Heart left ventricle (tissue), 13 donors: ENCODE measurements at regions not wholly inside any gene's neighbourhood (a gene's known extent, or its start where the extent isn't known, plus 50 kb on each side); places are given as distances from the start of the nearest gene placed in this dataset.

ENCODE experiments used
- POLR2A ChIP-seq, 2 donors: fragments of 450-650 bp; IDR thresholded peaks; one replicate each; pipeline ENCODE4 v1.6.1; 2017; ENCODE audit warnings: antibody characterized with exemption in 2 of 2, mild to moderate bottlenecking in 2 of 2, moderate library complexity in 2 of 2
- TF ChIP-seq, protein P1 (sequence below), 12 donors: fragments of 200-600 bp; sonication (generic) in 4 of 12; IDR thresholded peaks; one replicate each; pipeline versions ENCODE4 v1.5.0 to v1.8.0; 2018 to 2022; ENCODE audit warnings: antibody characterized with exemption in 12 of 12, mild to moderate bottlenecking in 5 of 12
- donor health status: ischemic (EF 13 %, LVEDD 7.1; RV severe dilation, severe dysfunction).
- donor health status: DM: no; HTN: yes; CAD: no.
- donor health status: DM: no; HTN: no; CAD: no.
- donor health status: ischemic (EF 25% LVEDD 6.9; RV normal size, moderate dysfunction).
- donor health status: ischemic (EF 25% LVEDD 5.7; RV mildly dilated, moderate dysfunction).
- donor health status: ischemic (EF 35%, LVEDD 5.7; RV mildly dilated, moderate dysfunction).
- donor health status: nonischemic (EF 11% LVEDD 7.7; RV severe dilation, severe dysfunction).
- donor health status: DM: yes; HTN: yes; CAD: no.
- donor health status: PGD.
- donor health status: ischemic (EF 29% LVEDD 5.4; RV normal size, mild dysfunction).
- donor health status: nonischemic (EF 23%, LVEDD 6.1; RV moderate dilation, normal function).

DNA sequence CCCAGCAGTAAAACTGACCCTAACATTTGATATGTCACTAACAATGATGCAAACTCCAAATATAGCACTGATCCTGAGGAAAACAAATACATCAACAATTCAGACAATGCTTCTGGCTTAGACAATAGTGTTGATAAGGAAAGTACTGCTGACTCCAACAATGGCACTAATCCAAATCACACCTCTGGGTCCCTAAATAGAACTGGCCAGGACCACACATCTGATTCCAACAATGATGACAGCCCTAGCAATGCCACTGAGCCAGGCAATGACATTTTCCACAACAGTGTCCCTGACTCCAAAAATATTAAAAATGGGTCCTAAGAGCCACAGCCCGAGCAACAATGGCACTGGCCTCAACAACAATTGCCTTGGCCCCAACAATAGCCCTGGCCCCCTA lies 243.1 kb upstream of the APOOL start:
- TF ChIP-seq, protein P1, sequence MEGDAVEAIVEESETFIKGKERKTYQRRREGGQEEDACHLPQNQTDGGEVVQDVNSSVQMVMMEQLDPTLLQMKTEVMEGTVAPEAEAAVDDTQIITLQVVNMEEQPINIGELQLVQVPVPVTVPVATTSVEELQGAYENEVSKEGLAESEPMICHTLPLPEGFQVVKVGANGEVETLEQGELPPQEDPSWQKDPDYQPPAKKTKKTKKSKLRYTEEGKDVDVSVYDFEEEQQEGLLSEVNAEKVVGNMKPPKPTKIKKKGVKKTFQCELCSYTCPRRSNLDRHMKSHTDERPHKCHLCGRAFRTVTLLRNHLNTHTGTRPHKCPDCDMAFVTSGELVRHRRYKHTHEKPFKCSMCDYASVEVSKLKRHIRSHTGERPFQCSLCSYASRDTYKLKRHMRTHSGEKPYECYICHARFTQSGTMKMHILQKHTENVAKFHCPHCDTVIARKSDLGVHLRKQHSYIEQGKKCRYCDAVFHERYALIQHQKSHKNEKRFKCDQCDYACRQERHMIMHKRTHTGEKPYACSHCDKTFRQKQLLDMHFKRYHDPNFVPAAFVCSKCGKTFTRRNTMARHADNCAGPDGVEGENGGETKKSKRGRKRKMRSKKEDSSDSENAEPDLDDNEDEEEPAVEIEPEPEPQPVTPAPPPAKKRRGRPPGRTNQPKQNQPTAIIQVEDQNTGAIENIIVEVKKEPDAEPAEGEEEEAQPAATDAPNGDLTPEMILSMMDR (IDR thresholded peaks at IDR 0.05) = no peak
- TF ChIP-seq POLR2A (IDR thresholded peaks at IDR 0.05) = no peak
